Adrenal gland (tissue), 9 donors: ENCODE measurements at regions not wholly inside any gene's neighbourhood (a gene's known extent, or its start where the extent isn't known, plus 50 kb on each side); places are given as distances from the start of the nearest gene placed in this dataset.

ENCODE experiments used
- DNase-seq, 7 donors: peaks; one replicate each; pipeline ENCODE4 v3.0.0-alpha.2; 2019 to 2020
- H3K27ac ChIP-seq, 5 donors: fragments of 200-600 bp; sonication (generic) in 4 of 5; 1 replicate in 3 of 5; 2 replicates in 2 of 5; pipeline versions ENCODE4 v1.5.1 to v1.8.0; 2016 to 2020; ENCODE audit warnings: mild to moderate bottlenecking in 1 of 5
- H3K27me3 ChIP-seq: fragments of 200-600 bp; 2 replicates; pipeline ENCODE4 v1.8.0; 2021
- H3K36me3 ChIP-seq, 2 donors: fragments of 200-600 bp; replicated peaks in 1 of 2; 1 replicate in 1 of 2; 2 replicates in 1 of 2; pipeline versions ENCODE4 v1.5.1 to v1.8.0; 2018 to 2022
- H3K4me1 ChIP-seq, 2 donors: fragments of 200-600 bp; replicated peaks in 1 of 2; 1 replicate in 1 of 2; 2 replicates in 1 of 2; pipeline versions ENCODE4 v1.5.1 to v1.8.0; 2018 to 2021
- H3K4me3 ChIP-seq, 4 donors: fragments of 200-600 bp; sonication (generic) in 3 of 4; one replicate each; pipeline ENCODE4 v1.5.1; 2016 to 2018
- H3K9me3 ChIP-seq, 3 donors: fragments of 200-600 bp; sonication (generic) in 1 of 3; replicated peaks in 1 of 3; 1 replicate in 2 of 3; 2 replicates in 1 of 3; pipeline versions ENCODE4 v1.5.1 to v1.8.0; 2016 to 2021
- CTCF ChIP-seq, 6 experiments: fragments of 450-650 bp in 4 of 6; fragments of 200-600 bp in 2 of 6; sonication (generic) in 1 of 6; IDR thresholded peaks; 1 replicate in 5 of 6; 2 replicates in 1 of 6; pipeline versions ENCODE4 v1.5.1 to v1.8.0; 2016 to 2021; ENCODE audit warnings: antibody characterized with exemption in 6 of 6, mild to moderate bottlenecking in 2 of 6, moderate library complexity in 1 of 6
- POLR2A ChIP-seq, 2 donors: fragments of 450-650 bp; IDR thresholded peaks; one replicate each; pipeline ENCODE4 v1.6.1; 2017; ENCODE audit warnings: antibody characterized with exemption in 2 of 2, mild to moderate bottlenecking in 2 of 2, moderate library complexity in 1 of 2
- WGBS, 4 donors: extraction: QIAGEN DNeasy Blood & Tissue Kit in 2 of 4; methylation state at CpG; one replicate each; pipeline versions ENCODE4 v1.1.5 to v1.1.7; 2013 to 2017; 5-methylcytosine and 5-hydroxymethylcytosine counted together
- intact Hi-C, 2 donors: fragments of 100-400 bp; cut with DNase I; formaldehyde crosslinking; loops; one replicate each; pipeline versions ENCODE4 v1.14.1 to v1.15.0; 2022 to 2023
- donor health status: healthy with polysubstance abuse.
- donor health status: Bipolar disorder and iron deficiency.
- donor health status: DM: yes; HTN: yes; CAD: no.
- donor health status: DM: no; HTN: no; CAD: no.
- donor health status: DM: no; HTN: no; CAD: no.

DNA sequence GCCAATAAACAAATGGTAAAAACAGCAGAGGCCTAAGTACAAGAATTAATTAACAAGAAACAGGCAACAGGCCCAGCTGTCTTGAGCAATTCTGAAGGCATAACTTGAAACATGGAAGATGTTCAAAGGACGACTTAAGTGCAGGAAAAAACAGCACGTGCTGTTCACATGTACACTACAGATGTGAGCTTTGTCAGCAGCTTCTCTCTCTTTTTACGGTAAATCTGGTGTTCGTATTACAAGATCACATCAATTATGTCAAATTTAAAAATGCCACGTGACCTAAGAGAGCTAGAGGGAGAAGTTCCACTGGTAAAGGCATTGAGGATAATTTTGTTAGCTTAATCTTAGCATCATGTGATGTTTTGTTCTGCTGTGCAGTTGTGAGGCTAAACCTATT lies 281.1 kb downstream of the PSAT1 start:
- no peak for DNase-seq
- no peaks in the 10 kb centered on the region for H3K4me1 ChIP-seq
- intact Hi-C loops = no loop called here
- 64 to 78% (median 70%) methylated on average over 5 of the region's 5 CpGs for WGBS, 4 donors
- TF ChIP-seq POLR2A (IDR thresholded peaks at IDR 0.05) (no peak), CTCF (IDR thresholded peaks at IDR 0.05) (no peak)
- H3K36me3 ChIP-seq = no peaks in the 10 kb centered on the region
- H3K9me3 ChIP-seq = no peaks in the 10 kb centered on the region
- H3K4me3 ChIP-seq = no peak overlapping the region
- H3K27me3 ChIP-seq = no peaks in the 10 kb centered on the region
- no peak overlapping the region for H3K27ac ChIP-seq

DNA sequence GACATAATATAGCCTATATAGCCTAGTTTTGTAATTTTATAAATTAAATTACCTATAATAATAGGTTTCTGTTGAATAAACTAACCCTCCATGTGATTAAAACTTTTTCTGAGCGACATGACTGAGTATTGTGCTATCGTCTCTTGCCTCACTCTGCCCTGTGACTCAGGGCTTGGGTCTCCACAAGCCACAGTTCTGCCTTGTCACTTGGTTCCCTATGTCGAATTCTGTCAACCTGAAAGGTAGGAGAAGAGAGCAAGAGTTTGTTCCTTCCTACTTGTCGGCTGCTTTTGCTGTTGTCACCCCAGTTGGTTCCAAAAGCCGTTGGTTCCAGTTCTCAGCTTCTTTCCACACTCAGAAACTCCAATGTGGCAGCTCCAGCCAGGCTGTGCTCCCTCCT lies 285.9 kb downstream of the PSAT1 start:
- intact Hi-C loops = no loop called here
- WGBS, 4 donors = 60 to 71% (median 67%) methylated on average over 5 of the region's 5 CpGs
- Histone ChIP-seq H3K4me1 (no peaks in the 10 kb centered on the region), H3K27ac (no peak overlapping the region), H3K9me3 (peaks cover 0 to 10% (median 0%) of the 10 kb centered on the region in 3 donors), H3K4me3 (no peak overlapping the region), H3K27me3 (no peaks in the 10 kb centered on the region), H3K36me3 (no peaks in the 10 kb centered on the region)
- TF ChIP-seq CTCF (IDR thresholded peaks at IDR 0.05) (no peak), POLR2A (IDR thresholded peaks at IDR 0.05) (no peak)
- no peak for DNase-seq

GRCh38 chr9:78584589-78584988 lies 287.7 kb downstream of the PSAT1 start:
- no peaks in the 10 kb centered on the region for H3K36me3 ChIP-seq
- H3K27me3 ChIP-seq = no peaks in the 10 kb centered on the region
- TF ChIP-seq CTCF (IDR thresholded peaks at IDR 0.05) (no peak), POLR2A (IDR thresholded peaks at IDR 0.05) (no peak)
- 69 to 84% (median 78%) methylated on average over 1 of the region's 1 CpG for WGBS, 4 donors
- H3K4me1 ChIP-seq = no peaks in the 10 kb centered on the region
- no peak for DNase-seq
- intact Hi-C loops = no loop called here
- no peak overlapping the region for H3K4me3 ChIP-seq
- H3K9me3 ChIP-seq = peaks cover 0 to 10% (median 0%) of the 10 kb centered on the region in 3 donors
- no peak overlapping the region for H3K27ac ChIP-seq

DNA sequence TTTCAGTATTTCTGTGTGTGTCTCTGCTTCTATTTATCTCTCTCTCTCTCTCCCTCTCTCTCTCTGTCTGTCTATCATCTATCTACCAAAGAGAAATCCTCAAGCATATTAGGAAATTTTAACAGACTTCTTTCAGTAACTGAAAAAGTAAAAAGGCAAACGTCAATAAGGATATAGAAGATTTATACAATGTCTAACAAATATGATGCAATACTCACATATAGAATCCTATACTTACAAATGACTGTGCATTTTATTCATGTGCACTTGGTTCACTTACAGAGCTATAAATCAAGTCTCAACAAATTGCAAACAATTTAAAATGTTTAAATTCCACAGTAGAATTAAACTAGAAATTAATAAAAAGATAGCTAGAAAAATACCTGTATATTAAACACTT lies 289.0 kb downstream of the PSAT1 start:
- intact Hi-C loops = no loop called here
- no peaks in the 10 kb centered on the region for H3K4me1 ChIP-seq
- 51 to 82% (median 63%) methylated on average over 1 of the region's 1 CpG for WGBS, 4 donors
- H3K36me3 ChIP-seq = no peaks in the 10 kb centered on the region
- TF ChIP-seq CTCF (IDR thresholded peaks at IDR 0.05) = no peak
- TF ChIP-seq POLR2A (IDR thresholded peaks at IDR 0.05) = no peak
- no peak overlapping the region for H3K27ac ChIP-seq
- peaks cover 0 to 10% (median 0%) of the 10 kb centered on the region in 3 donors for H3K9me3 ChIP-seq
- no peak overlapping the region for H3K4me3 ChIP-seq
- DNase-seq = no peak
- no peaks in the 10 kb centered on the region for H3K27me3 ChIP-seq
